HG03103 (cell line): ENCODE measurements at regions not wholly inside any gene's neighbourhood (a gene's known extent, or its start where the extent isn't known, plus 50 kb on each side); places are given as distances from the start of the nearest gene placed in this dataset.
"Not testable (repeated sequence)": the region's sequence is repeated elsewhere in the genome, so short reads cannot be mapped to it uniquely, and the experiment has no call there.

Source experiments
- ATAC-seq: cut with Tn5 transposase; IDR thresholded peaks from one replicate; pipeline ENCODE4 v1.9.1; 2021; ENCODE audit warnings: low read depth; ENCODE audit not compliant: unreplicated experiment

DNA sequence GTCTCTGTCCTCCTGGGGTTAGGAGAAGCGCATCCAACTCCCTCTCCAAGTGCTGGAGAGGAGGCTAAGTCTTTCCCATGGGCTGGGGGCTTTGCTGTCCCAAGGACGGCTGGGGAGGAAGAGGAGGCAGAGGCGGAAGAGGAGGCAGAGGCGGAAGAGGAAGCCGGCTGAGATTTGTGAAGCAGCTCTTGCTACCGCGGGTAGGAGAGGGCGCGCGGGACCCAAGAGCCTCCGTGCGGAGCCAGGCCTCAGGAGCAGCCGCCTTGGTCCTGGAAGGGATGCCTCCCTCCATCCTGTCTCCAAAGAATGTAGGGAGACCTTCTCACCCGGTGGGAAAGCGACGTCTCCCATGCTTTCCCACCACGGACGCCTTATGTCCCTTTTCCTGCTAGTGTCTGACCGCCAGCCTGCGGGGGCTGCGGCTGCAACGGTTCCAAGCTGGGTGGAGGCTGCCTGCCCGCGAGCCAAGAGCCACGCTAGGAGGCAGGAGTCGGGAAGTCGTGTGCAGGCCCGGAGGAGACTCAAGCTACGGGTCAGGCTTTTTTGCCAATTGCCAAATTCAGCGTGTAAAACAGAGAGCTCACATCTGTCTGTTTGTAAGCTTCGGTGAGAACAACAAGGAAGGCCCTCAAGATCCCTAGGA, 320.3 kb downstream of the FAM72C start:
- no peak for ATAC-seq

DNA sequence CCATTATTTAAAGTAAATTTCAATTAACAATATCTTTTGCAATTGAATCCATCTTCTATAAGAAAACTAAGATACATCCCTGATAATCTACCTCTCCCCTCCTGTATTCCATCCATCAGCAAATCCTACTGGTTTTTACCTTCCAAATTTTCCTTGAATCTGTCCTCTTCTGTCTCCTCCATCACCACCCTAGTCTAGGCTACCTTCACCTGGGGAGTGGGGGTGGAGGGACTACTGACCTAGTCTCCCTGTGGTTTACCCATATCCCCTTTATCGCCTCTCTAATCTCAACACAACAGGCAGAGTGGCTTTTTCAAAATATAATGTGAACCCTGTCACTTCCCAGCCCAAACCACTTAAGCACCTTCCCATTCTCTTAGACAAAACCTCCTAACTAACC, 327.8 kb downstream of the FAM72C start:
- ATAC-seq: not testable (repeated sequence)

DNA sequence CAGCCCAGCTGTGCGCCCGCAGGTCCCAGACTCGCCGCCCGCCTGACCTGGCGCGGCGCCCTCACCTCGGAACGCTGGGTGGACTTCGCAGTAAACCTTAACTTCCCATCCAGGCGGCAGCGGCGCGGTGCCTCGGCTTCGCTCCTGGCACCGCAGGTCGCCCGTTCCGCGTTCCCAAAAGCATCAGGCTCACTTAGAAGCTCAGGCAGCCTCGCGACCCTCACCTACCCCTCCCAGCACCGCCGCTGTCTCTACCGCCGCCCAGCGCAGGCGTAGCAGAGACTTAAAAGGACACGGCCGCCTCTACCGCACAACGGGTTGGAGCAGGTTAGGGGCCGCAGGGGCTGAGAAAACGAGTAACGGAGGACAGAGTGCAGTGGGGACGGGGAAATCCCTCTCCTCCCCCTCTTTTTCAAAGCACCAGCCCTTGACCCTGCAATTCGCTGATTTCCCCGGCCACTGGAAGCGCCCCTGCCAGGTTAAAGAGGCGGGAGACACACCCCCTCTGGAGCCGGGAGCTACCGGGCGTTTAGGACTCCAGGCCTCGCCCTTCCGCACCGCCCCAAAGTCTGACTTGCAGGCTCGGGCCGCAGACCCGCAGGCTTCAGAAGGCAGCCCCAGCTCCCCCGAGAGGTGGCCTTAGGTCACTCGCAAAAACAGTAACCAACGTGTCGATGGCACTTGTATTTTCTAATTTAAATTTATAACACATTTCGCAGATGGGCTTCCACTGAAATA, 328.5 kb downstream of the FAM72C start:
- no peak for ATAC-seq

DNA sequence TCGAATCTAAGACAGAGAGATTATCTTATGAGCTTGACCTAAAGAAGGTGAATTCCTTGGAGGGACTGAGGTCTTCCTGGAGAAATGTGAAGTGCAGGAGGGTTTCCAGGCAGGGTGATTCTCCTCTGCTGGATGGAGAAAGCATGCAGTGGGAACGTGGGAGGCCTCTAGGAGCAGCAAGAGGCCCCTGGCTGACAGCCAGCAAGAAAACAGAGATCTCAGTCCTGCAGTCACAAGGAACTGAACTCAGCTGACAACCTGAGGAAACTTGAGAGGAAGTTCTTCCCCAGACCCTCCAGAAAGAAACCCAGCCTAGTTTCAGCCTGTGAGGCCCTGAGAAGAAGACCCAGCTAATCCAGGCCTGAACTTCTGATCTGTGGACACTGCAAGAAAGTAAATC, 345.9 kb downstream of the FAM72C start:
- no peak for ATAC-seq

DNA sequence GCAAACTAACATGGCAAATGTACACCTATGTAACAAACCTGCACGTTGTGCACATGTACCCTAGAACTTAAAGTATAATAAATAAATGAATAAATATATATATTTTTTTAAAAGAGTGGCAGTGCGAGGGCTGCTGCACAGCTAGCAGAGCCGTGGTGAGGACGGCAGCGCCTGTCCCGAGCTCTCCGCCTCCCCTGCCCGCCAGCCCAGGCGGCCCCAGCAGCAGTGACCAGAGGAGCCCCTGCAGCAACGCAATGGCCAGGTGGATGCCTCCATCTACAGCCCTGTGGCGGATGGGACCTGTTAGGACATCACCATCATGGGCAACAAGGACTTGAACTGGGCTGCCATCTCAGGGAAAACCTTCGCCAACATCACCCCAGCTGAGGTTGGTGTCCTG, 351.9 kb downstream of the FAM72C start:
- no peak for ATAC-seq

DNA sequence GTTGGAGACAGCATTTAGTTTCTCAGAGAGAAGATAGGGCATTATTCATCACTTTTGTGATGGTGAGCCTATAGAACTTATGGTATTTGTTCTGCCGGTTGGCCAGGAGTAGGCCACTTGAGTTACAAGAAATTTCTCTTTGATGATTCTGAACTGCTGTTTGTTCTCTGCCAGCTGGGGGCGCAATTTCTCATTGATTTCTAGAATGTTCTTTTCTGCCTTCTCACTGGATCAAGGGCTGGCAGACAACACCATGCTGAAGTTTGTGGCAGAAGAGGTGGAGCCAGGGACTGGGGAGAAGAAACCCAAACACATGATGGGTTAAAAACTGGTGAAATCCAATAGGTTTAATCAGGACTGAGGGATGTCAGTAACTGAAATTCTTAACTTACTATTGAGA, 360.6 kb downstream of the FAM72C start:
- no peak for ATAC-seq

DNA sequence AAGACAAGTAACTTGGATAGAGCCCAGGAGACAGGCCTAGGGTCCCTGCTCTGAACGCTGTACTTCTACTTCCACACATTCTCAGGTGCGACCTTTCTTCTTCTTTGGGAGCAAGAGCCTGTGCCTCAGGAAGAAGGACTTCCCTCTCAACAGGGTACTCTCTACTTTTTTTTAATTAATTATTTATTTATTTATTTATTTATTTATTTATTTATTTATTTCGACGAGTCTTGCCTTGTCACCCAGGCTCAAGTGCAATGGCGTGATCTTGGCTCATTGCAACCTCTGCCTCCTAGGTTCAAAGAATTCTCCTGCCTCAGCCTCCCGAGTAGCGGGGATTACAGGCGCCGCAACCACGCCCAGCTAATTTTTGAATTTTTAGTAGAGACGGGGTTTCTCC, 361.6 kb downstream of the FAM72C start:
- no peak for ATAC-seq

DNA sequence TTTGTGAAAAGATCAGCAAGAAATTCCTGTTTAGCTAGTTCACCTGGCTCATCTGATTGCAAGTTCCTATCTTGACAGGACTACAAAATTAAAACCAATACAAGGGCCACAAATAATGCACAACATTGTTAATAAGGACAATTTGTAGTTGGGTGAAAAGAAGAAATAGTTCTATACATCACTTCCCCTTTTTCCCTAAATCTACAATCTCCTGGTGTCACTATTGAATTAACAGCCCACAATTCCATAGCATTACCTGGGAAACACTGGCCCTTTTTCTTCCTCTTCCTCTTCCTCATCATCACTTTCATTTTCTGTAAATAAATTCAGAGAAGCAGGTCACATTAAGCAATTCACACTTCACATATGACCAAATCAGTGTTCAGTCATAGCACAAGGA, 366.9 kb downstream of the FAM72C start:
- ATAC-seq: no peak

DNA sequence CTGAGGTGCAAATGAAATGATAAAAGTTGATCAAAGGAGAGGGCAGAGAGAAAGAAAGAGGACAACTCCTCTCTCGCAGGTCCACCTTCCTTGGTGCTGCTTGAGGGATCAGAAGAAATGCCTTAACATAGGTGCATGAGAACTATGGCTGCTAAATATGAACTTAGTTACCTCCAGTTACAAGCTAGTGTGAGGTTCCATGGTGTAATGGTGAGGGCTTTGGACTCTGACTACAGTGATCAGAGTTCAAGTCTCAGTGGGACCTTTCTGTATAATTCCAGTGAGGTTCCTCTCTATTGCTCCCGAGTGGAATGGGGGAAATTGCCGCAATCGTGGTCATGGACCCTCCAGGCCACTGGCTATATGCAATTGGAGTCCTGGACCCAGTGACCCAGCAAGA, 387.3 kb downstream of the FAM72C start:
- ATAC-seq: no peak

DNA sequence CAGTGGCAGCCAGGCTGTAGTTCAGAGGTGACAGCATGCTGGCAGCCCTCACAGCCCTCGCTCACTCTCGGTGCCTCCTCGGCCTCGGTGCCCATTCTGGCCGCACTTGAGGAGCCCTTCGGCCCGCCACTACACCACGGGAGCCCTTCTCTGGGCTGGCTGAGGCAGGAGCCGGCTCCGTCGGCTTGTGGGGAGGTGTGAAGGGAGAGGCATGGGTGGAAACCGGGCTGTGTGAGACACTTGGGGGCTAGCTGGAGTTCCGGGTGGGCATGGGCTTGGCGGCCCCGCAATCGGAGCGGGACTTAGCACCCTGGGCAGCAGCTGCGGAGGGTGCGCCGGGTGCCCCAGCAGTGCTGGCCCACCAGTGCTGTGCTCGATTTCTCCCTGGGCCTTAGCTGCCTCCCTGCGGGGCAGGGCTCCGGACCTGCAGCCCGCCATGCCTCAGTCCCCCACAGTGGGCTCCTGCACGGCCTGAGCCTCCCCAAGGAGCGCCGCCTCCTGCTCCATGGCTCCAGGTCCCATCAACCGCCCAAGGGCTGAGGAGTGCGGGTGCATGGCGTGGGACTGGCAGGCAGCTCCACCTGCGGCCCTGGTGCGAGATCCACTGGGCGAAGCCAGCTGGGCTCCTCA, 396.8 kb downstream of the FAM72C start:
- ATAC-seq: no peak

DNA sequence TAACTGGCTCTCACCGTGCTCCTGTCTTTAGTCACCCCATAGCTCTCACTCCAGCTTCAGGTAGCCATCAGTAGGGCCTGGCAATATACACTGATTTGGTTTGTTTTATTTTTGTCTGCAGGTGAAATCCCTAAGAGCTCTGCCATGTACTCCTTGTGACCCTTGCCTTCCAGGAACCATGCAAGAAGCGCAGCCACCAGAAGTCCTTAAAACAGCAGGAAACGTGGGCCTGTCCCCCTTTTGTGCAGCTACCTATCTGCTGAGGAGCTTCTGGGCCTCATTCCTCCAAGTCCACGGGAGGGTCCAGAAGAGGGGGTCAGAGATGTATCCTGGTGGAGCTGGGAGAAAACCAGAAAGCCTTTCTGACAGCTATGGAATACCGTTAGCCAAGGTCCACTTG, 399.1 kb downstream of the FAM72C start:
- not testable (repeated sequence) for ATAC-seq

DNA sequence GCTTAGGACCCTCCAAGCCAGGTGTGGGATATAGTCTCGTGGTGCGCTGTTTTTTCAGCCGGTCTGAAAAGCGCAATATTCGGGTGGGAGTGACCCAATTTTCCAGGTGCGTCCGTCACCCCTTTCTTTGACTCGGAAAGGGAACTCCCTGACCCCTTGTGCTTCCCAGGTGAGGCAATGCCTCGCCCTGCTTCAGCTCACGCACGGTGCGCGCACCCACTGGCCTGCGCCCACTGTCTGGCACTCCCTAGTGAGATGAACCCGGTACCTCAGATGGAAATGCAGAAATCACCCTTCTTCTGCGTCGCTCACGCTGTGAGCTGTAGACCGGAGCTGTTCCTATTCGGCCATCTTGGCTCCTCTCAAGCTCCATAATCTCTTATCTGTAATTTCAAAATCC, 408.0 kb downstream of the FAM72C start:
- ATAC-seq: not testable (repeated sequence)

DNA sequence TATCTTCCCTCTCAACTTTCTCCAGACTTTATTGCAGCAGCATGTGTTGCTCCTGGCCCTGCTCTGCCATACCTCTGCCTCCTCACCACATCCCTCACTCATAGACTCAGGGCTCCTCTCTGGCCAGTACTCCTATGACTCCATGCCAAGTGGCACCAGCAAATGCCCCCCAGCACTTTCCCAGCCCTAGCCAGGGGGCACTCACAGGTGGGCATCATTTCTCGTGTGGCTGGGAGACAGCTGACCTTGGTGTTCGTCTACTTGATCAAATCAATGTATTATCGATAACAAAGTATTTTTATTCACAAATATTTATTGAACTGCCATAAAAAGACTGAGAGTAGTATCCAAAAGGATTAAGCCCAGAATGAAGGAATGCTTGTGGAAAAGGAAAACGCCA, 418.2 kb downstream of the FAM72C start:
- ATAC-seq: no peak

DNA sequence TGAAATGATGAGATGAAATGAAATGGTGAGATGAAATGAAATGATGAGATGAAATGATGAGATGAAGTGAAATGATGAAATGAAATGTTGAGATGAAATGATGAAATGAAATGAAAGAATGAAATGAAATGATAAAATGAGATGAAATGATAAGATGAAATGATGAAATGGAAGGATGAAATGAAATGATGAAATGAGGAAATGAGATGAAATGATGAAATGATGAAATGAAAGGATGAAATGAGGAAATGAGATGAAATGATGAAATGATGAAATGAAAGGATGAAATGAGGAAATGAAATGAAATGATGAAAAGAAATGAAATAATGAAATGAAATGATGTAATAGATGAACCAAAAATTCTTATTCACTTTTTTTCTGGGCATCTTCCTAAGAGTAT, 467.1 kb downstream of the FAM72C start:
- not testable (repeated sequence) for ATAC-seq

DNA sequence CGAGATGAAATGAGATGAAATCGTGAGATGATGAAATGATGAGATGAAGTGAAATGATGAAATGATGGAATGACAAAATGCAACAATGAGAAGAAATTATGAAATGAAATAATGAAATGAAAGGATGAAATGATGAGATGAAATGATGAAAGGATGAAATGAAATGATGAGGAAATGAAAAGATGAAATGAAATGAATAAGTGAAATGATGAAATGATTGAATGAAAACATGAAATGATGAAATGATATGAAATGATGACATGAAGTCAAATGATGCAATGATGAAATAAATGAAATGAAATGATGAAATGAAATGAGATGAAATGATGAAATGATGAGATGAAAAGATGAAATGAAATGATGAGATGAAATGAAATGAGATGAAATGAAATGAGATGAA, 467.7 kb downstream of the FAM72C start:
- ATAC-seq: not testable (repeated sequence)

DNA sequence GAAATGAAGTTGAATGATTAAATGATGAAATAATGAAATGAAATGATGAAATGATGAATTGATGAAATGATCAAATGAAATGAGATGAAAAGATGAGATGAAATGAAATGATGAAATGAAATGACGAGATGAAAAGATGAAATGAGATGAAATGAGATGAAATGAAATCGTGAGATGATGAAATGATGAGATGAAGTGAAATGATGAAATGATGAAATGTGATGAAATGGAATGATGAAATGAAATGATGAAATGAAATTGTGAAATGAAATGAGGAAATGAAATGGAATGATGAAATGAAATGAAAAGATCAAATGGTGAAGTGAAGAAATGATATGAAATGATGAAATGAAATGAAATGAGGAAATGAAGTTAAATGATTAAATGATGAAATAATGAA, 468.7 kb downstream of the FAM72C start:
- not testable (repeated sequence) for ATAC-seq

DNA sequence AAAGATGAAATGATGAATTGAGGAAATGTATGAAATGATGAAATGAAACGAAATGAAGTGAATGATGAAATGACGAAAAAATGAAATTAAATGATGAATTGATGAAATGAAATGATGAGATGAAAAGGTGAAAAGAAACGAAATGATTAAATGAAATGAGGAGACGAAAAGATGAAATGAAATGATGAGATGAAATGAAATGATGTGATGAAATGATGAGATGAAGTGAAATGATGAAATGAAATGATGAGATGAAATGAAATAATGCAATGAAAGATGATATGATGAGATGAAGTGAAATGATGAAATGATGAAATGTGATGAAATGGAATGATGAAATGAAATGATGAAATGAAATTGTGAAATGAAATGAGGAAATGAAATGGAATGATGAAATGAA, 469.7 kb downstream of the FAM72C start:
- ATAC-seq: not testable (repeated sequence)

DNA sequence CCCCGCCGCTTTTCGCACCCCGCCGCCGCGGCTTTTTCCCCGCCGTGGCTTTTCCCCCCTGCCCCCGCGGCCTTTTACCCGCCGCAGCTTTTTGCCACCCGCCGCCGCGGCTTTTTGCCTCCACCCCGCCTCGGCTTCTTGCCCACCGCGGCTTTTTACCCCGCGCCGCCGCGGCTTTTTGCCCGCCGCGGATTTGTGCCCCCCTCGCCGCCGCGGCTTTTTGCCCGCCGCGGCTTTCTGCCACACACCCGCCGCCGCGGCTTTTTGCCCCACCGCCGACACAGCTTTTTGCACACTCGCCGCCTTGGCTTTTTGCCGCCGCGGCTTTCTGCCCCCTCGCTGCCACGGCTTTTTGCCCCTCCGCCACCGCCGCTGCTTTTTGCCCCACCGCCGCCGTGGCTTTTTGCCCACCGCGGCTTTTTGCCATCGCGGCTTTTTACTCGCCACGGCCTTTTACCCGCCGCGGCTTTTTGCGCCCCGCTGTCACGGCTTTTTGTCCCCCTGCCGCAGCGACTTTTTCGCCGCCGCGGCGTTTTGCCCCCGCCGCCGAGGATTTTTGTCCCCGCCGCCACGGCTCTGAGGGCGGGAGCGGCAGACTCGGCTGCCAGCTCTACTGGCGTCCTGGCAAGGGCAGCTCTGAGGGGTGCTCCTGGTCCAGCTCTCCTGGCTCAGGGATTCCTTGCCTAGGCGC, 473.6 kb downstream of the FAM72C start:
- ATAC-seq: not testable (repeated sequence)

DNA sequence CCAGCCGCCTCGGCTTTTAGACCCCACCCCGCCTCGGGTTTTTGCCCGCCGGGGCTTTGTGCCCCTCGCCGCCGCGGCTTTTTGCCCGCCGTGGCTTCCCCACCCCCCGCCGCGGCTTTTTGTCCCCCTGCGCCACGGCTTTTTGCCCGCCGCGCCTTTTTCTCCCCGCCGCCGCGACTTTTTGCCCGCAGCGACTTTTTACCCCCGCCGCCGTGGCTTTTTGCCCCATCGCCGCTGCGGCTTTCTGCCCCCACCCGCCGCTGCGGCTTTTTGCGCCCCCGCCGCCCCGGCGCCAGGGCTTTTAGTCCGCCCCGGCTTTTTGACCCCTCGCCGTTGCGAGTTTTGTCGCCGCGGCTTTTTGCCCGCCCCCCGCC, 474.4 kb downstream of the FAM72C start:
- ATAC-seq: no peak

DNA sequence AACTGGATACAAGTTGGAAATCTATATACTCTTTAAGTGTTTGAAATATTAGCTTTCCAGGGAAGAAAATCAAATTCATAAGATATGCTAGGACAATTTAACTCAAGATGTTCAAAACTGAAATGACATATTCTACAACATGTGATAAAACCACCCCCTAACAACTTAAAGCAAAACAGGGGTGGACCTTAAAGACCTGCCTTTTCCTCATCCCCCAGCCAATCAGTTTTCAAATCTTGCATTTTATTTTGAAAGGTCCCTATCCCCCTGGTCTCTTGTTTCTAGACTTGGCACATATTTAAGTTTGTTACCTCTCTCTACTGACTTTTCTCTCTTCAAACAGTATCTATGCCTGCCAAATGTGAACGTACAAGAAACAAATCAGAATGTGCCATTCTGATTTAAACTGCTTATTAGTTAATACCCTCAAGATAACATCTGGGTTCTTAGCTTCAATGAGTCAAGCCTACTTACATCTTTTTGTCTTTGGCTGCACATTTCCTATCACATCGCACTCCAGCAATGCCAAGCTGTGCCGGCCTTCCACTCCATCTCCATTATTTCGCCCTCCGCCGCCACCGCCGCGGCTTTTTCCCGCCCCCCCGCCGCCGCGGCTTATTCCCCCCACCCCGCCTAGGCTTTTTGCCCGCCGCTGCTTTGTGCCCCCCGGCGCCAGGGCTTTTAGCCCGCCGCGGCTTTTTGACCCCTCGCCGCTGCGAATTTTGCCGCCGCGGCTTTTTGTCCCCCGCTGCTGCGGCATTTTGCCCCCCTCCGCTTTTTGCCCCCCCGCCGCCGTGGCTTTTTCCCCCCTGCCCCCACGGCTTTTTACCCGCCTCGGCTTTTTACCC, 475.0 kb downstream of the FAM72C start:
- not testable (repeated sequence) for ATAC-seq
